ENCODE measurements at regions not wholly inside any gene's neighbourhood (a gene's known extent, or its start where the extent isn't known, plus 50 kb on each side); places are given as distances from the start of the nearest gene placed in this dataset.

DNA sequence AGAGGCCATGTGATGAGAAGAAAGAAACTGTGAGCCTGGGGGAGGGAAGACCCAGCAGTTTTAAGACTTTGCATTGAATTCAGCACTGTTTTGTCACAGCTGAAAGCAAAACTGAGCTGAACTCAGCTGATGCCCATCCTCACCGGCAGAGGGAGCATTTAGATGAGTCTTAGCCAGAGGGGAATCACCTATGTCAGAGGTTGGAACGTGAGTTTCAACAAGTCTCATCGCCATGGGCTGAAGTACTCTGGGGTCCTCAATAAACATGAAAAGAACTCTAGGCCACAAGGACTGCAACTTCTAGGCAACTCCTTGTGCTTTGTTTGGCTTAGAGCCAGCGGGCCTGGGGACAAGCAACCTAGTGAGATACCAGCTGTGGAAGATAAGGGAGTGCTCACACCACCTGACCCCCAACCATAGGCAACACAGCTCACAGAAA, 324.5 kb downstream of the TBL1XR1 start:
- intact Hi-C loops (cut with DNase I; ENCODE audit: low total_unique reads) (loop anchor here (1.0 kb wide), 1 partner anchor 67 kb away; no protein-coding TSS in a partner anchor), in situ Hi-C loops (cut with MboI; ENCODE audit: low sequenced_read_pairs in 4 of 4) (loop anchor here in 1 of 4 donors (10.0 kb wide), 1 partner anchor 62 kb away; no protein-coding TSS in a partner anchor)
- Histone ChIP-seq H3K4me3 (no peak overlapping the region), H3K27me3 (no peaks in the 10 kb centered on the region), H3K27ac (no peak overlapping the region), H3K4me1 (no peaks in the 10 kb centered on the region), H3K9me3 (no peaks in the 10 kb centered on the region), H3K36me3 (no peaks in the 10 kb centered on the region)
- no peak for TF ChIP-seq POLR2A (IDR thresholded peaks at IDR 0.05)
- TF ChIP-seq, protein P1, sequence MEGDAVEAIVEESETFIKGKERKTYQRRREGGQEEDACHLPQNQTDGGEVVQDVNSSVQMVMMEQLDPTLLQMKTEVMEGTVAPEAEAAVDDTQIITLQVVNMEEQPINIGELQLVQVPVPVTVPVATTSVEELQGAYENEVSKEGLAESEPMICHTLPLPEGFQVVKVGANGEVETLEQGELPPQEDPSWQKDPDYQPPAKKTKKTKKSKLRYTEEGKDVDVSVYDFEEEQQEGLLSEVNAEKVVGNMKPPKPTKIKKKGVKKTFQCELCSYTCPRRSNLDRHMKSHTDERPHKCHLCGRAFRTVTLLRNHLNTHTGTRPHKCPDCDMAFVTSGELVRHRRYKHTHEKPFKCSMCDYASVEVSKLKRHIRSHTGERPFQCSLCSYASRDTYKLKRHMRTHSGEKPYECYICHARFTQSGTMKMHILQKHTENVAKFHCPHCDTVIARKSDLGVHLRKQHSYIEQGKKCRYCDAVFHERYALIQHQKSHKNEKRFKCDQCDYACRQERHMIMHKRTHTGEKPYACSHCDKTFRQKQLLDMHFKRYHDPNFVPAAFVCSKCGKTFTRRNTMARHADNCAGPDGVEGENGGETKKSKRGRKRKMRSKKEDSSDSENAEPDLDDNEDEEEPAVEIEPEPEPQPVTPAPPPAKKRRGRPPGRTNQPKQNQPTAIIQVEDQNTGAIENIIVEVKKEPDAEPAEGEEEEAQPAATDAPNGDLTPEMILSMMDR (IDR thresholded peaks at IDR 0.05 in 4 of 5, conservative IDR thresholded peaks at IDR 0.05 in 1 of 5): peak; percentile 56 to 69 (median 62)
- ATAC-seq (peak; percentile 68 to 86), DNase-seq (peak in 1 of 2 donors; percentile 24)

DNA sequence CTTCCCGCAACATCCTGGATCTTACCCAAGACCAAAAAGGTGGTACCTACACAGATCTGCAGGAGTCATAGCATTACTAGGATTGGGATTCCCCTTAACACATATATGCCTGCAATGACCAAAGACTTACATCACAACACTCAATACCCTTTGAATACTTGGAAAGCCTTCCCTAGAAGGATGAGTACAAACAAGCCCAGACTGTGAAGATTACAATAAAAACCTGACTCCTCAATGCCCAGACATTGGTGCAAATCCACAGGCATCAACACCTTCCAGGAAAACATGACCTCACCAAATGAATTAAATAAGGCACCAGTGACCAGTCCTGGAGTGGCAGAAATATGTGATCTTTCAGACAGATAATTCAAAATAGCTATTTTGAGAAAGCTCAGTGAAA, 326.8 kb downstream of the TBL1XR1 start:
- no peaks in the 10 kb centered on the region for H3K9me3 ChIP-seq
- ATAC-seq (no peak), DNase-seq (no peak)
- no peaks in the 10 kb centered on the region for H3K4me1 ChIP-seq
- no peaks in the 10 kb centered on the region for H3K36me3 ChIP-seq
- intact Hi-C loops (cut with DNase I; ENCODE audit: low total_unique reads): no loop called here
- no peak overlapping the region for H3K27ac ChIP-seq
- TF ChIP-seq, protein P1 (IDR thresholded peaks at IDR 0.05 in 4 of 5, conservative IDR thresholded peaks at IDR 0.05 in 1 of 5): no peak
- TF ChIP-seq POLR2A (IDR thresholded peaks at IDR 0.05): no peak
- no peaks in the 10 kb centered on the region for H3K27me3 ChIP-seq
- in situ Hi-C loops (cut with MboI; ENCODE audit: low sequenced_read_pairs in 4 of 4): loop anchor here in 1 of 4 donors (10.0 kb wide), 1 partner anchor 64 kb away; no protein-coding TSS in a partner anchor
- no peak overlapping the region for H3K4me3 ChIP-seq

DNA sequence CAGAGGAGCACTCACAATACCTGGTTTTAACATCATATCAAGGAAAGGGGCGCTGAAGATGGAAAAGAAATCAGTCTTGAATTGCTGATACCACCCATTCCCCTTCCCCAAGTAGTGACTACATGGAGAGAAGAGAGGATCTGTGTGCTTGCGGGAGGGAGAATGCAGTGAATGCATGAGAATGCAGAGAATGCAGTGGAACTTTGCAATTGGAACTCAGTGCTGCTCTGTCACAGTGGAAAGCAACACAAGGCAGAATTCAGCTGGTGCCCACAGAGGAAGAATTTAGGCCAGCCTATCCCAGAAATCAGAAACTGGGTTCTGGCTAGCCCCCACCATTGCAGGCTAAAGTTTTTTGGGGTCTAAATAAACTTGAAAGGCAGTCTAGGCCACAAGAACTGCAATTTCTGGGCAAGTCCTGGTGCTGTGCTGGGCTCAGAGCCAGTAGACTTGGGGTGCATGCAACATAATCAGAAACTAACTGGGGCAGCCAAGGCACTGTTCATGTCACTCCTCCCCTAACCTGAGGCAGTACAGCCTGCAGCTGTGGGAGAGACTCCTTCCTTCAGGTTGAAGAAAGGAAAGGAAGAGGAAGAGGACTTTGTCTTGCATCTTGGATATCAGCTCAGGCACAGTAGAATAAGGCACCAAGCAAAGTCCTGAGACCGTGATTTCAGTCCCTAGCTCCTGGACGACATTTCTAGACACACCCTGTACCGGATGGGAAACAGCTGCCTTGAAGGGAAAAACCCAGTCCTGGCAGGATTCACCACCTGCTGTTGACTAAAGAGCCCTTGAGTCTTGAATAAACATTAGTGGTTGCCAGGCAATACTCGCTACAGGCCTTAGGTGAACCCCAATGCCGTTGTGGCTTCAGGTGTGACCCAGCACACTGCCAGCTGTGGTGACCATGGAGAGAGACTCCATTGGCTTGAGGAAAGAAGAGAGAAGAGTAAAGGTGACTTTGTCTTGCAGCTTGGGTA, 329.3 kb downstream of the TBL1XR1 start:
- intact Hi-C loops (cut with DNase I; ENCODE audit: low total_unique reads): no loop called here
- no peak overlapping the region for H3K27ac ChIP-seq
- no peaks in the 10 kb centered on the region for H3K27me3 ChIP-seq
- in situ Hi-C loops (cut with MboI; ENCODE audit: low sequenced_read_pairs in 4 of 4): no loop called here
- H3K4me1 ChIP-seq: no peaks in the 10 kb centered on the region
- TF ChIP-seq POLR2A (IDR thresholded peaks at IDR 0.05): no peak
- TF ChIP-seq, protein P1 (IDR thresholded peaks at IDR 0.05 in 4 of 5, conservative IDR thresholded peaks at IDR 0.05 in 1 of 5): no peak
- H3K4me3 ChIP-seq: no peak overlapping the region
- DNase-seq (no peak), ATAC-seq (no peak)
- no peaks in the 10 kb centered on the region for H3K9me3 ChIP-seq
- H3K36me3 ChIP-seq: no peaks in the 10 kb centered on the region

DNA sequence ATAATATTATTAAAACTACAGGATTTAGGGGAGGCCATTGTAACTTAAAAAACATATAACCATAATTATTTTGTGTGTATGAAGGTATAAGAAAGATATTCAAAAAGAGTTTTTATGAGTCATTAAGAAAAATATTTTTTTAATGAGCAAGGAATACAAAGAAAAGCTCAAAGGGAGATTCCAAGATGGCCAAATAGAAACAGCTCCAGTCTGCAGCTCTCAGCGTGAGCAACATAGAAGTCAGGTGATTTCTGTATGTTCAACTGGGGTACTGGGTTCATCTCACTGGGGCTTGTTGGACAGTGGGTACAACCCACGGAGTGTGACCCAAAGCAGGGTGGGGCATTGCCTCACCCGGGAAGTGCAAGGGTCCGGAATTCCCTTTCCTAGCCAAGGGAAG, 336.1 kb downstream of the TBL1XR1 start:
- no peak for TF ChIP-seq POLR2A (IDR thresholded peaks at IDR 0.05)
- TF ChIP-seq, protein P1 (IDR thresholded peaks at IDR 0.05 in 4 of 5, conservative IDR thresholded peaks at IDR 0.05 in 1 of 5): no peak
- ATAC-seq (no peak), DNase-seq (no peak)
- in situ Hi-C loops (cut with MboI; ENCODE audit: low sequenced_read_pairs in 4 of 4) (no loop called here), intact Hi-C loops (cut with DNase I; ENCODE audit: low total_unique reads) (no loop called here)
- H3K4me1 ChIP-seq: no peaks in the 10 kb centered on the region
- H3K36me3 ChIP-seq: no peaks in the 10 kb centered on the region
- no peak overlapping the region for H3K4me3 ChIP-seq
- H3K27me3 ChIP-seq: no peaks in the 10 kb centered on the region
- no peaks in the 10 kb centered on the region for H3K9me3 ChIP-seq
- H3K27ac ChIP-seq: no peak overlapping the region

Measured in gastrocnemius medialis (tissue), 4 donors.